ENCODE measurements at regions not wholly inside any gene's neighbourhood (a gene's known extent, or its start where the extent isn't known, plus 50 kb on each side); places are given as distances from the start of the nearest gene placed in this dataset.

DNA sequence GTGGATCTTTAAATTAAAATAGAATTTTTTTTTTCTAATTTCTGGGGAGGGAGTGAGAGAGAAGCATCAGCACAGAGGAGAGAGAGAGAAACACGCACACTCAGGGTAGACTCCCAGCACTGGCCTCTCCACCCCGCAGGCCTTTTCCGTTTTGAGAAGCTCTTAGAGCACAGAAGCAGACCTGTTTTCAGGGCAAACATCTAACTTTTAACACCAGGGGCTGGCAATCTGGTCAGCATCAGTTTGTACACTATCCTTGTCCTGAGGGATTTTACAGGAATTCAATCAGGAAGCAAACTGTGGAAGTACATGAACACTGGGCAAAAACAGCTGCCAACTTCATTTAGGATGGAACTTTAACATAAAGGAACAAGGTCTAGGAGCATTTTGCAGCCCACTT, 117.9 kb upstream of the ESRRG start:
- WGBS = 95% methylated on average over 3 of the region's 3 CpGs
- Histone ChIP-seq H3K36me3 (ENCODE audit: control insufficient read depth in 2 of 2, insufficient read depth in 2 of 2, low read length in 1 of 2) (no peaks in the 10 kb centered on the region), H3K4me1 (ENCODE audit: control insufficient read depth in 2 of 2, insufficient read depth in 2 of 2, low read length in 2 of 2) (no peaks in the 10 kb centered on the region), H3K27me3 (ENCODE audit: control insufficient read depth in 2 of 2, insufficient read depth in 1 of 2, low read length in 1 of 2) (no peaks in the 10 kb centered on the region), H3K27ac (ENCODE audit: low read depth in 1 of 2, low read length in 1 of 2) (no peak overlapping the region), H3K9me3 (ENCODE audit: control insufficient read depth in 2 of 2, insufficient read depth in 1 of 2, low read length in 1 of 2) (no peaks in the 10 kb centered on the region), H3K4me3 (ENCODE audit: low read length in 2 of 2) (no peak overlapping the region)
- DNase-seq (ENCODE audit: low read depth in 6 of 9, low spot score in 9 of 9) = no peak

- H3K36me3 ChIP-seq (ENCODE audit: control insufficient read depth in 2 of 2, insufficient read depth in 2 of 2, low read length in 1 of 2) = no peaks in the 10 kb centered on the region
- 94% methylated on average over 3 of the region's 3 CpGs for WGBS
- no peaks in the 10 kb centered on the region for H3K9me3 ChIP-seq (ENCODE audit: control insufficient read depth in 2 of 2, insufficient read depth in 1 of 2, low read length in 1 of 2)
- H3K4me3 ChIP-seq (ENCODE audit: low read length in 2 of 2) = no peak overlapping the region
- no peaks in the 10 kb centered on the region for H3K4me1 ChIP-seq (ENCODE audit: control insufficient read depth in 2 of 2, insufficient read depth in 2 of 2, low read length in 2 of 2)
- H3K27me3 ChIP-seq (ENCODE audit: control insufficient read depth in 2 of 2, insufficient read depth in 1 of 2, low read length in 1 of 2) = no peaks in the 10 kb centered on the region
- no peak overlapping the region for H3K27ac ChIP-seq (ENCODE audit: low read depth in 1 of 2, low read length in 1 of 2)
- DNase-seq (ENCODE audit: low read depth in 6 of 9, low spot score in 9 of 9) = no peak
Measured at GRCh38 chr1:216836316-216836715, 113.1 kb upstream of the ESRRG start.

- Histone ChIP-seq H3K9me3 (ENCODE audit: control insufficient read depth in 2 of 2, insufficient read depth in 1 of 2, low read length in 1 of 2) (no peaks in the 10 kb centered on the region), H3K36me3 (ENCODE audit: control insufficient read depth in 2 of 2, insufficient read depth in 2 of 2, low read length in 1 of 2) (no peaks in the 10 kb centered on the region), H3K4me3 (ENCODE audit: low read length in 2 of 2) (no peak overlapping the region), H3K4me1 (ENCODE audit: control insufficient read depth in 2 of 2, insufficient read depth in 2 of 2, low read length in 2 of 2) (no peaks in the 10 kb centered on the region), H3K27me3 (ENCODE audit: control insufficient read depth in 2 of 2, insufficient read depth in 1 of 2, low read length in 1 of 2) (no peaks in the 10 kb centered on the region), H3K27ac (ENCODE audit: low read depth in 1 of 2, low read length in 1 of 2) (no peak overlapping the region)
- DNase-seq (ENCODE audit: low read depth in 6 of 9, low spot score in 9 of 9) = no peak
- 91% methylated on average over 4 of the region's 4 CpGs for WGBS
Measured at GRCh38 chr1:216833509-216833908, 110.3 kb upstream of the ESRRG start.

DNA sequence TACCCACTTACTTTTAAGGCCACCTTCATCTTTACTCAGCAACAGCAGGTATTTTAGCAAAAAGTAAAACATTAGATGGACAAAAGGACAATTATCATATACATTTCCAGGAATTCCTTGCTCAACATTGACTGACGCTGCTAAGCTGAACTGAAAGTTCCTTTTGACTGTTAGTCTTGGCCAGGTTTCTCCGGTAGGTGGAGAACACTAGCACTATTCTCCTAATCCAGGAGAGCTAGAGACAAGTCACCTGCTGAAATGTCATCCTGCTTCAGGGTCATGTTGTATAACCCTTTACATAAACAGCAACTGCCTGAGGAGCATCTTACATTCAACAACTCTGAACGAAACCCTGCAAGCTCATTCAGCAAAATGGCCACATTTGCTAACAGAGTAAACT, 109.0 kb upstream of the ESRRG start:
- no peaks in the 10 kb centered on the region for H3K36me3 ChIP-seq (ENCODE audit: control insufficient read depth in 2 of 2, insufficient read depth in 2 of 2, low read length in 1 of 2)
- no peaks in the 10 kb centered on the region for H3K4me1 ChIP-seq (ENCODE audit: control insufficient read depth in 2 of 2, insufficient read depth in 2 of 2, low read length in 2 of 2)
- 89% methylated on average over 3 of the region's 3 CpGs for WGBS
- DNase-seq (ENCODE audit: low read depth in 6 of 9, low spot score in 9 of 9) = no peak
- no peak overlapping the region for H3K27ac ChIP-seq (ENCODE audit: low read depth in 1 of 2, low read length in 1 of 2)
- H3K9me3 ChIP-seq (ENCODE audit: control insufficient read depth in 2 of 2, insufficient read depth in 1 of 2, low read length in 1 of 2) = no peaks in the 10 kb centered on the region
- no peaks in the 10 kb centered on the region for H3K27me3 ChIP-seq (ENCODE audit: control insufficient read depth in 2 of 2, insufficient read depth in 1 of 2, low read length in 1 of 2)
- no peak overlapping the region for H3K4me3 ChIP-seq (ENCODE audit: low read length in 2 of 2)

DNA sequence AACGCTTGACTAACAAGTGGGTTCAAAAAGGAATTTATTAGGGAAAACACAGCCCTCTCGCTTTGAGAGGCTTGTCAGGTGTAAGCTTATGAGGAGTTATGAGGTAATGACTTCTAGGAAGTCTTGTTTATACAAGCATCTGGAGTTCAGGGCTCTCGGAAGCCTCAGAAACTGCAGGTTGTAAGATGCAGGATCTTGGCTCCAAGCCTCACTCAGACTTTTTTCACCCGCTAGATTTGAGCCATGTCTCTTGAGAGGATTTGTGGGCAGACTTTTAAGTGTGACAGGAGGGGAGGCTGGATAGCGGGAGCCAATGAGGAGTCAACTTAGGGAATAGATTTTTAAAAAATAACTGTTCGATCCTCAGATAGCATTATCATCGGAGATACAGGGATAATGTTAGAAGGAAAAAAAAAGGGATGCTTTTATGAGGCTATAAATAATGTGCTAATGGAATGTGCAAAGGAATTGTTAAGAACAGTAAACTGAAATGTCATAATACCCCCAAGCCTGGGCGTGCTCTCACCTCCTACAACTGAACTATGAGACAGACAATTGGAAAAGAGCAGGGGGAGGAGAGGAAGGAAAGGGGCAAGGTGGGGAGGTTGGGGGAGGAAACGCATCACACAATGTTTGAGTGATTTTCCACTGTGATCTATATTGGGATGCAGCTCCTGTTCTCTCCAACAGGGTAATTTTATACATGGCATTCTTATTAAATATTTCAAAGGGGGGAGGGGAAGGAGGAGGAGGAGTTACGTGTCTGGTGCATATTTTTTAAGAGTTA, 107.4 kb upstream of the ESRRG start:
- Histone ChIP-seq H3K9me3 (ENCODE audit: control insufficient read depth in 2 of 2, insufficient read depth in 1 of 2, low read length in 1 of 2) (no peaks in the 10 kb centered on the region), H3K27me3 (ENCODE audit: control insufficient read depth in 2 of 2, insufficient read depth in 1 of 2, low read length in 1 of 2) (no peaks in the 10 kb centered on the region), H3K4me3 (ENCODE audit: low read length in 2 of 2) (no peak overlapping the region), H3K4me1 (ENCODE audit: control insufficient read depth in 2 of 2, insufficient read depth in 2 of 2, low read length in 2 of 2) (no peaks in the 10 kb centered on the region), H3K27ac (ENCODE audit: low read depth in 1 of 2, low read length in 1 of 2) (no peak overlapping the region), H3K36me3 (ENCODE audit: control insufficient read depth in 2 of 2, insufficient read depth in 2 of 2, low read length in 1 of 2) (no peaks in the 10 kb centered on the region)
- WGBS = 87% methylated on average over 10 of the region's 10 CpGs
- no peak for DNase-seq (ENCODE audit: low read depth in 6 of 9, low spot score in 9 of 9)

- DNase-seq (ENCODE audit: low read depth in 6 of 9, low spot score in 9 of 9) = no peak
- Histone ChIP-seq H3K4me3 (ENCODE audit: low read length in 2 of 2) (no peak overlapping the region), H3K27ac (ENCODE audit: low read depth in 1 of 2, low read length in 1 of 2) (no peak overlapping the region), H3K27me3 (ENCODE audit: control insufficient read depth in 2 of 2, insufficient read depth in 1 of 2, low read length in 1 of 2) (no peaks in the 10 kb centered on the region), H3K9me3 (ENCODE audit: control insufficient read depth in 2 of 2, insufficient read depth in 1 of 2, low read length in 1 of 2) (no peaks in the 10 kb centered on the region), H3K36me3 (ENCODE audit: control insufficient read depth in 2 of 2, insufficient read depth in 2 of 2, low read length in 1 of 2) (no peaks in the 10 kb centered on the region), H3K4me1 (ENCODE audit: control insufficient read depth in 2 of 2, insufficient read depth in 2 of 2, low read length in 2 of 2) (no peaks in the 10 kb centered on the region)
- WGBS = 92% methylated on average over 2 of the region's 2 CpGs
Measured at GRCh38 chr1:216827251-216827650, 104.0 kb upstream of the ESRRG start.

- H3K27ac ChIP-seq (ENCODE audit: low read depth in 1 of 2, low read length in 1 of 2) = no peak overlapping the region
- DNase-seq (ENCODE audit: low read depth in 6 of 9, low spot score in 9 of 9) = no peak
- 82% methylated on average over 2 of the region's 2 CpGs for WGBS
Measured at GRCh38 chr1:216826646-216827045, 103.4 kb upstream of the ESRRG start.

DNA sequence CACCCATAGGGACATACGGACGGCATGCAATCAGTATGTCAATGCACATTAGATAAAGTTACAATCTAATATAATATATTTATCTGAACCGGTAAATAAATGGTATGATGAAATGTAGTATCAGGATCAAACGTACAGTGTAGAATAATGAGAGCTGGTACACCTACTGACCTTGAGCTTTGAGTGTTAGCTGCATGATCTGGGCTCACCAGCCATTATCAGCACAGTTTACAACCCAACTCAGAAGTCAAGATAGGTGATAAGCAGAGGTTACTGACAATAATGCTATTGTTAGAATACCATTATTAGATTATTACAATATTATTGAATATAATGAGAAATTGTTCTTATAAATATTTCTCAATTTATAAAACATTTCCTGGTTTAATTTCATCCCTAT, 103.0 kb upstream of the ESRRG start:
- Histone ChIP-seq H3K4me3 (ENCODE audit: low read length in 2 of 2) (no peak overlapping the region), H3K36me3 (ENCODE audit: control insufficient read depth in 2 of 2, insufficient read depth in 2 of 2, low read length in 1 of 2) (no peaks in the 10 kb centered on the region), H3K4me1 (ENCODE audit: control insufficient read depth in 2 of 2, insufficient read depth in 2 of 2, low read length in 2 of 2) (no peaks in the 10 kb centered on the region), H3K27ac (ENCODE audit: low read depth in 1 of 2, low read length in 1 of 2) (no peak overlapping the region), H3K27me3 (ENCODE audit: control insufficient read depth in 2 of 2, insufficient read depth in 1 of 2, low read length in 1 of 2) (no peaks in the 10 kb centered on the region), H3K9me3 (ENCODE audit: control insufficient read depth in 2 of 2, insufficient read depth in 1 of 2, low read length in 1 of 2) (no peaks in the 10 kb centered on the region)
- no peak for DNase-seq (ENCODE audit: low read depth in 6 of 9, low spot score in 9 of 9)
- 95% methylated on average over 4 of the region's 4 CpGs for WGBS

More at GRCh38 chr1:216826646-216827045, 103.4 kb upstream of the ESRRG start:
- Histone ChIP-seq H3K36me3 (ENCODE audit: control insufficient read depth in 2 of 2, insufficient read depth in 2 of 2, low read length in 1 of 2) (no peaks in the 10 kb centered on the region), H3K9me3 (ENCODE audit: control insufficient read depth in 2 of 2, insufficient read depth in 1 of 2, low read length in 1 of 2) (no peaks in the 10 kb centered on the region), H3K4me3 (ENCODE audit: low read length in 2 of 2) (no peak overlapping the region), H3K4me1 (ENCODE audit: control insufficient read depth in 2 of 2, insufficient read depth in 2 of 2, low read length in 2 of 2) (no peaks in the 10 kb centered on the region), H3K27me3 (ENCODE audit: control insufficient read depth in 2 of 2, insufficient read depth in 1 of 2, low read length in 1 of 2) (no peaks in the 10 kb centered on the region)

DNA sequence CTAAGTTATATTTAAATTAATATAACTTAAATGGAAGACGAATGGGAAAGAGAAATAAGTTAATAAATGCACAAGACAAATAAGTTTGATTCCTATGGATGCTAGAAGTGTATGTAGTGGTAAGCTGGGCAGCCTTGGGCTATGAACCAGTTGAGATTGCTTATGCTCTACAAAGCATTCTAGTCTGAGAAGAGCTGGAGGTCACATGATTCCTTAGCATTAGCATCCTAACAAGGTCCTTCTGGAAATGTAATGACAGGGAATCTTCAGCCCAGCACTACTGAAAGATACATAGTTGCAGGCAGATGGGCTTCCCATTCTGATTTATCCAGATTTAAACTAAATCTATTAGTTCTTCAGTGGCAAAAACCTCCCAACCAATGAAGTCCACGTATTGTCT, 102.3 kb upstream of the ESRRG start:
- H3K9me3 ChIP-seq (ENCODE audit: control insufficient read depth in 2 of 2, insufficient read depth in 1 of 2, low read length in 1 of 2) = no peaks in the 10 kb centered on the region
- H3K4me3 ChIP-seq (ENCODE audit: low read length in 2 of 2) = no peak overlapping the region
- H3K27ac ChIP-seq (ENCODE audit: low read depth in 1 of 2, low read length in 1 of 2) = no peak overlapping the region
- H3K27me3 ChIP-seq (ENCODE audit: control insufficient read depth in 2 of 2, insufficient read depth in 1 of 2, low read length in 1 of 2) = no peaks in the 10 kb centered on the region
- H3K4me1 ChIP-seq (ENCODE audit: control insufficient read depth in 2 of 2, insufficient read depth in 2 of 2, low read length in 2 of 2) = no peaks in the 10 kb centered on the region
- no peaks in the 10 kb centered on the region for H3K36me3 ChIP-seq (ENCODE audit: control insufficient read depth in 2 of 2, insufficient read depth in 2 of 2, low read length in 1 of 2)
- DNase-seq (ENCODE audit: low read depth in 6 of 9, low spot score in 9 of 9) = no peak
- 89% methylated on average over 2 of the region's 2 CpGs for WGBS

Data from thymus (tissue), 11 donors.